Caco-2 (cell line): ENCODE measurements at regions not wholly inside any gene's neighbourhood (a gene's known extent, or its start where the extent isn't known, plus 50 kb on each side); places are given as distances from the start of the nearest gene placed in this dataset.

Experiments used
- BruUV-seq: library from RNA; stranded (reverse); fragments of 400-500 nt; replicated peaks from 2 replicates; lab custom pipeline; 2021; lab: Mats Ljungman, UMichigan
- CTCF ChIA-PET: fragments of 300-600 bp; sonication (Branson Sonifier 250); formaldehyde crosslinking; loops from one replicate; lab custom pipeline; 2022; ENCODE audit warnings: antibody characterized with exemption; lab: Charles Lee
- POLR2A ChIA-PET: fragments of 300-600 bp; sonication (Branson Sonifier 250); formaldehyde crosslinking; loops from one replicate; lab custom pipeline; 2022; ENCODE audit warnings: antibody characterized with exemption; lab: Charles Lee
- DNase-seq, 2 experiments: peaks; one replicate each; pipeline versions ENCODE4 v3.0.0 to v3.0.0-alpha.2; 2020 to 2022
- H3K27me3 ChIP-seq: replicated peaks from 2 replicates; pipeline ENCODE4 v1.6.0; 2011; ENCODE audit warnings: low read length; ENCODE audit not compliant: control insufficient read depth, insufficient read depth
- H3K36me3 ChIP-seq: 2 replicates; pipeline ENCODE4 v1.5.1; 2011; ENCODE audit warnings: low read length; ENCODE audit not compliant: control insufficient read depth, insufficient read depth
- H3K4me1 ChIP-seq: fragments of 250-450 bp; sonication (Bioruptor Pico); 2 replicates; pipeline ENCODE4 v1.5.1; 2020; ENCODE audit warnings: mild to moderate bottlenecking
- H3K4me3 ChIP-seq: 2 replicates; pipeline ENCODE4 v1.5.1; 2011; ENCODE audit warnings: low read depth, mild to moderate bottlenecking, control low read depth, low read length
- H3K9me3 ChIP-seq: fragments of 250-450 bp; sonication (Bioruptor Pico); 2 replicates; pipeline ENCODE4 v1.5.1; 2020; ENCODE audit warnings: mild to moderate bottlenecking, moderate library complexity
- H3K27ac Mint-ChIP-seq: one replicate; pipeline ENCODE4 v1.8.0; 2022; ENCODE audit warnings: mixed read lengths; ENCODE audit not compliant: unreplicated experiment
- H3K27me3 Mint-ChIP-seq: one replicate; pipeline ENCODE4 v1.8.0; 2022; ENCODE audit warnings: mixed read lengths; ENCODE audit not compliant: insufficient read depth, unreplicated experiment
- H3K36me3 Mint-ChIP-seq: one replicate; pipeline ENCODE4 v1.8.0; 2022; ENCODE audit warnings: mild to moderate bottlenecking, mixed read lengths; ENCODE audit not compliant: insufficient read depth, unreplicated experiment
- H3K4me1 Mint-ChIP-seq: one replicate; pipeline ENCODE4 v1.8.0; 2022; ENCODE audit warnings: low read depth, mixed read lengths; ENCODE audit not compliant: unreplicated experiment
- H3K4me3 Mint-ChIP-seq: one replicate; pipeline ENCODE4 v1.8.0; 2022; ENCODE audit warnings: mild to moderate bottlenecking, moderate library complexity, mixed read lengths; ENCODE audit not compliant: unreplicated experiment
- H3K9me3 Mint-ChIP-seq: one replicate; pipeline ENCODE4 v1.8.0; 2022; ENCODE audit warnings: mixed read lengths; ENCODE audit not compliant: unreplicated experiment
- CTCF ChIP-seq, 2 experiments: fragments of 200-600 bp in 1 of 2; IDR thresholded peaks; 1 replicate in 1 of 2; 2 replicates in 1 of 2; pipeline versions ENCODE4 v1.5.1 to v1.8.0; 2011 to 2022; ENCODE audit warnings: antibody characterized with exemption in 1 of 2, control low read depth in 1 of 2, inconsistent platforms in 1 of 2, low read depth in 1 of 2, low read length in 1 of 2, mild to moderate bottlenecking in 1 of 2, moderate library complexity in 1 of 2; ENCODE audit not compliant: insufficient read depth in 1 of 2, severe bottlenecking in 1 of 2, unreplicated experiment in 1 of 2
- intact Hi-C: fragments of 100-400 bp; cut with micrococcal nuclease; formaldehyde crosslinking; loops from one replicate; pipeline ENCODE4 v1.10.0; 2022; ENCODE audit not compliant: unreplicated experiment

- H3K27me3 Mint-ChIP-seq: peaks cover 17% of the 10 kb centered on the region
- H3K27me3 ChIP-seq: no peaks in the 10 kb centered on the region
- BruUV-seq: no TSS peak
- no peak for TF ChIP-seq CTCF (IDR thresholded peaks at IDR 0.05; ENCODE audit: insufficient read depth in 1 of 2, low read depth in 1 of 2, low read length in 1 of 2, severe bottlenecking in 1 of 2, unreplicated experiment in 1 of 2)
- CTCF ChIA-PET: no interaction called here
- no peak for DNase-seq
- no peak overlapping the region for H3K27ac Mint-ChIP-seq
- H3K9me3 Mint-ChIP-seq: no peaks in the 10 kb centered on the region
- H3K4me1 Mint-ChIP-seq: no peaks in the 10 kb centered on the region
- intact Hi-C loops: no loop called here
- no peaks in the 10 kb centered on the region for H3K36me3 ChIP-seq
- H3K9me3 ChIP-seq: no peaks in the 10 kb centered on the region
- no peak overlapping the region for H3K4me3 ChIP-seq
- no peaks in the 10 kb centered on the region for H3K4me1 ChIP-seq
- H3K4me3 Mint-ChIP-seq: no peak overlapping the region
- H3K36me3 Mint-ChIP-seq: no peaks in the 10 kb centered on the region
- POLR2A ChIA-PET: no interaction called here
Observed at GRCh38 chr12:131565267-131566015, 145.4 kb upstream of the SFSWAP start.

- Mint-ChIP-seq H3K4me1 (no peaks in the 10 kb centered on the region), H3K36me3 (no peaks in the 10 kb centered on the region), H3K27me3 (peaks cover 23% of the 10 kb centered on the region), H3K9me3 (no peaks in the 10 kb centered on the region), H3K27ac (no peak overlapping the region), H3K4me3 (no peak overlapping the region)
- Histone ChIP-seq H3K4me3 (no peak overlapping the region), H3K4me1 (no peaks in the 10 kb centered on the region), H3K36me3 (no peaks in the 10 kb centered on the region), H3K27me3 (no peaks in the 10 kb centered on the region; the same call in 1 of the 2 replicates), H3K9me3 (no peaks in the 10 kb centered on the region)
- POLR2A ChIA-PET: no interaction called here
- no TSS peak for BruUV-seq
- intact Hi-C loops: no loop called here
- no peak for DNase-seq
- no peak for TF ChIP-seq CTCF (IDR thresholded peaks at IDR 0.05; ENCODE audit: insufficient read depth in 1 of 2, low read depth in 1 of 2, low read length in 1 of 2, severe bottlenecking in 1 of 2, unreplicated experiment in 1 of 2)
- CTCF ChIA-PET: no interaction called here
Observed at GRCh38 chr12:131568336-131568735, 142.6 kb upstream of the SFSWAP start.

- Histone ChIP-seq H3K27me3 (no peaks in the 10 kb centered on the region; the same call in 1 of the 2 replicates), H3K36me3 (no peaks in the 10 kb centered on the region), H3K4me1 (no peaks in the 10 kb centered on the region), H3K4me3 (no peak overlapping the region), H3K9me3 (no peaks in the 10 kb centered on the region)
- ChIA-PET POLR2A (no interaction called here), CTCF (interaction anchor here (0.6 kb wide), 1 partner anchor 180 kb away, joined by 3 read pairs; no protein-coding TSS in a partner anchor)
- no peaks in the 10 kb centered on the region for H3K9me3 Mint-ChIP-seq
- H3K27ac Mint-ChIP-seq: no peak overlapping the region
- DNase-seq: no peak
- no peaks in the 10 kb centered on the region for H3K4me1 Mint-ChIP-seq
- no peak overlapping the region for H3K4me3 Mint-ChIP-seq
- BruUV-seq: no TSS peak
- no peaks in the 10 kb centered on the region for H3K36me3 Mint-ChIP-seq
- H3K27me3 Mint-ChIP-seq: peaks cover 30% of the 10 kb centered on the region
- TF ChIP-seq CTCF (IDR thresholded peaks at IDR 0.05; ENCODE audit: insufficient read depth in 1 of 2, low read depth in 1 of 2, low read length in 1 of 2, severe bottlenecking in 1 of 2, unreplicated experiment in 1 of 2): no peak
- intact Hi-C loops: no loop called here
Observed at GRCh38 chr12:131570596-131570995, 140.3 kb upstream of the SFSWAP start.
